GM18951 (cell line): ENCODE measurements at regions not wholly inside any gene's neighbourhood (a gene's known extent, or its start where the extent isn't known, plus 50 kb on each side); places are given as distances from the start of the nearest gene placed in this dataset.
"Not testable (repeated sequence)": the region's sequence is repeated elsewhere in the genome, so short reads cannot be mapped to it uniquely, and the experiment has no call there.

Source experiments
- POLR2A ChIP-seq: IDR thresholded peaks from 4 replicates; pipeline ENCODE4 v1.6.1; 2011; ENCODE audit warnings: mild to moderate bottlenecking; ENCODE audit not compliant: insufficient read length, insufficient read depth; ENCODE audit errors: extremely low read depth
- in situ Hi-C: fragments of 300-500 bp; cut with MboI; formaldehyde crosslinking; loops from one replicate; pipeline ENCODE4 v1.12.0; 2022; ENCODE audit warnings: low sequenced_read_pairs, mixed read lengths, inconsistent platforms; ENCODE audit not compliant: unreplicated experiment

GRCh38 chr1:14140831-14141401 is 440.9 kb downstream of the PRDM2 start:
- TF ChIP-seq POLR2A: no peak
- in situ Hi-C loops: no loop called here

- in situ Hi-C loops: no loop called here
- no peak for TF ChIP-seq POLR2A
These were observed 441.7 kb downstream of the PRDM2 start for GRCh38 chr1:14141656-14142055.

DNA sequence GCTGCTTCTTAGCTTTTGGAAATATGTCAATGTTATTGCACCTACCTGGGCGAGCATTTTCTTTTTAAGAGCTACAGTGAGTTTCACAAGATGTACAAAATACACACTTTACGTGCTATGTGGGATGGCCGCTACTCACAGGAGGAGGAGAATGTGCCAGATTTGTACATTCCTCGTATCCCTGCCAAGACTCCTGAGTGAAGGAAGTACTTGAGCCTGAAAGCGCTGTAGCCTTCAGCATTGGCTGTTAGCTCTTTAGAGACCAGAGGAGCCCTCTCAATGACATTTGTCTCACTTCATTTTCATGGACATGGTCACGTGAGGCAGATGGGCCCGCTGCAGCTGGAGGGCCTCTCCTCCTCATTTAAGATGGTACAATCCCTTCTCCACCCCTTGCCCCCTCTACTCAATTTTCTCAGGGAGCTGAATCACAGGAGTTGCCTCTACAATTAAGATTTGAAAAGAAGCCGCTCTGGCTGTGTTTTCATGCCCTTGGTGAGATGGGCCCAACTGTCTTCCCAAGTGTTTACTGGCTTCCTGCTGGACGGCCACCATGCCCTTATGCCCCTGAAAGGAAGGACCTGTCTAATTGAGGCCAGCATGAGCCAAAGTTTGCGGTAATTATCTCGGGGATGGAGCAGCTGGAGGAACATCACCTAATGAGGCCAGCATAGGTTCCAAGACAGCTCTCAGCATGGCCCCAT is 442.6 kb downstream of the PRDM2 start:
- in situ Hi-C loops: no loop called here
- TF ChIP-seq POLR2A: no peak

- TF ChIP-seq POLR2A: no peak
- in situ Hi-C loops: no loop called here
These were observed 443.8 kb downstream of the PRDM2 start for GRCh38 chr1:14143777-14144176.

- no peak for TF ChIP-seq POLR2A
- in situ Hi-C loops: no loop called here
These were observed 448.5 kb downstream of the PRDM2 start for GRCh38 chr1:14148526-14148925.

DNA sequence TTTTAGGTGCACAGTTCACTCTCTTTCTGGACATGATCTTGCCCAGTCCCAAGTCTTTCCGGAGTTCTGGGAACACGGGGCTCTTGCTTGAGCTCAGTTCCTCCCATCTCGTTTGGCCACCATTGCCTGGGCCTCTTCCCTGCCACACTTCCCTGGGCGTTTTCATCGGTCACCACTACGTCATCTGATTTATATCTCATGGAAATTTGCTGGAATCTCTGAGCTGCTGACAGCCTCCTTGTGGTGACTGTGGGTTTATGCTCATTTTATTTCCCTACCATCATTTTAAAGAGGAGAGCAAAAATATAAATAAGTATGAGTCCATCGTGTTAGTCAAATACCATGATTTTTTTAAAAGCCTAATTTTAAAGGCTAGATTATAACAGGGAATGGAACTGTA is 449.1 kb upstream of the KAZN start:
- no peak for TF ChIP-seq POLR2A
- in situ Hi-C loops: no loop called here

DNA sequence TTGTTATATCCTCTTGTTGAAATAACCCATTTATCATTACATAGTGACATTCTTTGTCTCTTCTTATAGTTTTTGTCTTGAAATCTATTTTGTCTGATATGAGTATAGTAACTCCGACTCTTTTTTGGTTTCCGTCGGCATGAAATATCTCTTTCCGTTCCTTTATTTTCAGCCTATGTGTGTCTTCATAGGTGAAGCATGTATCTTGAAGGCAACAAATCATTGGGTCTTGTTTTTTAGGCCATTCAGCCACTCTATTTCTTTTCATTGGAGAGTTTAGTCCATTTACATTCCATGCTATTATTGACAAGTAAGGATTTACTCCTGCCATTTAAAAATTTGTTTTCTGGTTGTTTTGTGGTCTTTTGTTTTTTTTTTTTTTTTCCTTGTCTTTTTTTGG is 441.9 kb upstream of the KAZN start:
- TF ChIP-seq POLR2A: no peak
- in situ Hi-C loops: no loop called here

GRCh38 chr1:14160781-14161180 is 437.7 kb upstream of the KAZN start:
- TF ChIP-seq POLR2A: no peak
- in situ Hi-C loops: no loop called here

- no peak for TF ChIP-seq POLR2A
- in situ Hi-C loops: no loop called here
These were observed 435.2 kb upstream of the KAZN start for GRCh38 chr1:14163246-14163645.

DNA sequence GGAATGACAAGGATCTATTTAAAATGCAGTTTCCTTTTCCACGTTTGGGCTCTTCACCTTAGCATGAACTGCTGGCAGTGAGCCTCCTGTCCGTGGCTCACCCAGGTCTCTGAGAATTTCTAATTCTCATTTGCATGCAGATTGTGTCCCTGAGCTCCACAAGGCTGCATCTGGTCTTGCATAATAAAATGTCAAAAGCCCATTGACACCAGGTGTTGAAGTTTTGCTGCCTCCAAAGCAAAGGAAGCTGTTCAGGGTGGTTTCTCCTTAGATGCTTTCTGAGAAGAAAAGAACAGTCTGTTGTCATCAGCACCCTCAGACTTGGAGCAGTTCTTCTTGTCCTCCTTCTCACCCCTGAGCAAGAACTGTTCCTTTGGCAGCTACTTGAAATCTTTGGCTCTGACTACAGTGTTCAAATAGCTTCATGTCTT is 433.1 kb upstream of the KAZN start:
- in situ Hi-C loops: no loop called here
- no peak for TF ChIP-seq POLR2A

DNA sequence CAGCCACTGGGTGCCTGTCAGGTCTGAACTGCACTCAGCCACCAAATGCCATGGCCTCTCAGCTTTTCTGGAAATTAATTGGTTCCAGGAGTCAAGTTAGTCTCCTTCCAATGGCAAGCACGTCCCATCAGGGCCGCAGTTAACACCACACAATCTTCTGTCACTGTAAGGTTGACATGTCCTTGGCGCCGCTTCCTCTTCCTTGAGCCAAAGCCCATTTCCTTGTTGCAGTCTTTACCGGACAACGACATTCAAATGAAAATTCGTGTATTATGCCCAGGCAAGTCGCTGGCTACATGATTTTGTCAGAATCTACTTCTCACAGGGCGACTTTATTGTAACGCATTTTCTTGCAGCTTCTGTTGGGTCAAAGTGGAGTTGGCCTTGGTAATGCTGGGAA is 430.6 kb upstream of the KAZN start:
- in situ Hi-C loops: no loop called here
- no peak for TF ChIP-seq POLR2A

DNA sequence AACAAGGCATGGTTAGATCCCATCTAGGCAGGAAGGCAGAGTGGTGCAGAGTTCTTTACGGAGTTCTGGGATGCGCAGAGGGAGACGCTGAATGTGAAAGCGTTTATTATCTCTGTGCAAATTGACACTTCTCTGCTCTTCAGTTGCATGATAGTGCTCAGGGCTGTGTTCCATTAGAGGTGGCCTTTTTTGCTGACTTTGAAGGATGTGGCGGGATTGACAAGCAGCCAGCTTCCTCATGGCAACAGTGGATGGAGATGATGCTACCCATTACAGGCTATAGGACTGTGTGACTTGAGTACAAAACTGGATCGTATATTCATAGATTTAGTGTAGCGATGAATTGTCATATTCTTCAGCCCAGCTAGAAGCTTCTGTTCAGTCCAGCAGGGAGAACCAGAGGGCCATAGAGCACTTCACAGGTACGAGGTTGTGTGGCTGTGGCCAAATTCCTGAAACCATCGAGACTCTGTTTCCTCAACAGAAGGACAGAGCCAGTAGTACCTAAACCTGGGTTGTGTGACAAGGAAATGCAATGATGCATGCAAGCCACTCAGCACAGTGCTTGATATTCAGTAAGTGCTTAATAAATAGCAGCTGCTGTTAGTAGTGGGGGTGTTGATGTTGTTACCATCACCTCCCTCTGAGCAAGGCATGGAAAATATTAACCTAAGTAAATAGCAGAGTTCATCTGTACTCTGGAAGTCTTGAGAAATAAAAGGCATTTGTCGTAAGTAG is 430.0 kb upstream of the KAZN start:
- no peak for TF ChIP-seq POLR2A
- in situ Hi-C loops: no loop called here

GRCh38 chr1:14173598-14173997 is 424.9 kb upstream of the KAZN start:
- in situ Hi-C loops: no loop called here

GRCh38 chr1:14177866-14178265 is 420.6 kb upstream of the KAZN start:
- in situ Hi-C loops: not testable (repeated sequence)

More at GRCh38 chr1:14173598-14173997, 424.9 kb upstream of the KAZN start:
- TF ChIP-seq POLR2A: no peak
